Epithelial cell of esophagus (primary cell): ENCODE measurements at regions not wholly inside any gene's neighbourhood (a gene's known extent, or its start where the extent isn't known, plus 50 kb on each side); places are given as distances from the start of the nearest gene placed in this dataset.
A peak's percentile ranks its signal among the peaks of the same experiment; 100 is the strongest.

Experiments used
- DNase-seq: peaks from one replicate; pipeline ENCODE4 v3.0.0; 2010; ENCODE audit warnings: low read depth
- H3K4me3 ChIP-seq: 2 replicates; pipeline ENCODE4 v1.5.1; 2011; ENCODE audit warnings: mild to moderate bottlenecking, low read length, control low read depth
- CTCF ChIP-seq: IDR thresholded peaks from 2 replicates; pipeline ENCODE4 v1.5.1; 2011; ENCODE audit warnings: low read depth, mild to moderate bottlenecking, low read length, control low read depth, inconsistent platforms; ENCODE audit not compliant: insufficient read depth; ENCODE audit errors: missing control alignments

- no peak for TF ChIP-seq CTCF
- DNase-seq, result no peak
Observed at GRCh38 chr6:127031511-127031910, 87.0 kb upstream of the RSPO3 start.

GRCh38 chr6:127032971-127033370, 85.5 kb upstream of the RSPO3 start:
- DNase-seq, result no peak
- no peak overlapping the region for H3K4me3 ChIP-seq
- no peak for TF ChIP-seq CTCF

More at GRCh38 chr6:127031511-127031910, 87.0 kb upstream of the RSPO3 start:
- no peak overlapping the region for H3K4me3 ChIP-seq

DNA sequence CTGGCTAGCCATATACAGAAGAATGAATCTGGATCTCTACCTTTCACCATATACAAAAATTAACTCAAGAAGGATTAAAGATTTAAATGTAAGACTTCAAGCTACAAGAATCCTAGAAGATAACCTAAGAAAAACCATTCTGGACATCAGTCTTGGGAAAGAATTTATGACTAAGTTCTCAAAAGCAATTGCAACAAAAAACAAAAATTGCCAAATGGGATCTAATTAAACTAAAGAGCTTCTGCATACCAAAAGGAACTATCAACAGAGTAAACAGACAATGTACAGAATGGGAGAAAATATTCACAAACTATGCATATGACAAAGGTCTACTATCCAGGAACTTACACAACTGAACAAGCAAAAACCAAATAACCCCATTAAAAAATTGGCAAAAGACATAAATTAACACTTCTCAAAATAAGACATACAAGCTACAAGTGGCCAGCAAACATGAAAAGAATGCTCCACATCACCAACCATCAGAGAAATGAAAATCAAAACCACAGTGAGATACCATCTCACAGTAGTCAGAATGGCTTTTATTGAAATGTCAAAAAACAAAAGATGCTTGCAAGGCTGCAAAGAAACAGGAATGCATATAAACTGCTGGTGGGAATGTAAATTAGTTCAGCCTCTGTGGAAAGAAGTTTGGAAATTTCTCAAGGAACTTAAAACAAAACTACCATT, 66.8 kb upstream of the RSPO3 start:
- H3K4me3 ChIP-seq, result no peak overlapping the region
- no peak for TF ChIP-seq CTCF
- DNase-seq, result no peak

- DNase-seq, result peak; percentile 20
- no peak overlapping the region for H3K4me3 ChIP-seq
Observed at GRCh38 chr6:127053032-127053874, 65.2 kb upstream of the RSPO3 start.

DNA sequence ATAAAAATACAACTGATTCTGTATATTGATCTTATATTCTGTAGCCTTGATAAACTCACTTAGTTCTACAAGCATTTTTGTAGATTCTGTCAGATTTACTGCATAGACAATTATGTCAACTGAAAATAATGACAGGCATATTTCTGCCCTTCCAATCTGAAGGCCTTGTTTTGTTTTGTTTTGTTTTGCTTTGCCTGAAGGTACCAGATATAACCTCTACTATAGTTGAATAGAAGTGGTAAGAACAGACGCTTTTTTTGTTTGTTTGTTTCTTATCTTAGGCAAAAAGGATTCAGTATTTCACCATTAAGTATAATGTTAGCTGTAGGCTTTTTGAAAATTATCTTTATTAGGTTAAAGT, 64.6 kb upstream of the RSPO3 start:
- TF ChIP-seq CTCF, result no peak
- no peak overlapping the region for H3K4me3 ChIP-seq
- no peak for DNase-seq

More at GRCh38 chr6:127053032-127053874, 65.2 kb upstream of the RSPO3 start:
- no peak for TF ChIP-seq CTCF

- peak; percentile 30 for DNase-seq
- no peak for TF ChIP-seq CTCF
- H3K4me3 ChIP-seq, result no peak overlapping the region
Observed at GRCh38 chr6:127058027-127058426, 60.4 kb upstream of the RSPO3 start.

DNA sequence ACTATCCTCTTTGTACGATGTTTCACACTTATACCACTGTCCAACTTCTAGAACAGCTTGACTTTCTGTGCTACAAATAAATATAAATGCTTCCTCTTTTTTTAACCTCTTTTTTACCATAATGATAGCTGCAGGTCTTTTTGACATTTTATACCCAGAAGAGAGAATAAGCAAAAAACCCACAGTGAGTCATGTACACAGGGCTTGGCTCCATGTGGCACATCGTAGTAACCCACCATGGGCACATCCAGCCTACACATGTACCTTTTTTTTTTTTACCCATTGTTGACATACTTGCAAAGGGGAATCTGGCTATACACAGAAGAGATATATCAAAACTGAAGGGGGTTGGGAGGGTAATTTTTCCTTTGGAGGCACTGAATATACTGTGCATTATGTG, 59.5 kb upstream of the RSPO3 start:
- TF ChIP-seq CTCF, result no peak
- no peak for DNase-seq
- H3K4me3 ChIP-seq, result no peak overlapping the region
